Body of pancreas (tissue), 4 donors: ENCODE measurements at regions not wholly inside any gene's neighbourhood (a gene's known extent, or its start where the extent isn't known, plus 50 kb on each side); places are given as distances from the start of the nearest gene placed in this dataset.

Experiments
- POLR2A ChIP-seq, 3 donors: fragments of 450-650 bp; IDR thresholded peaks; one replicate each; pipeline ENCODE4 v1.6.1; 2016; ENCODE audit warnings: antibody characterized with exemption in 3 of 3, mild to moderate bottlenecking in 2 of 3
- TF ChIP-seq, protein P1 (sequence below), 7 experiments: fragments of 450-650 bp in 4 of 7; fragments of 200-600 bp in 3 of 7; sonication (generic) in 3 of 7; IDR thresholded peaks; one replicate each; pipeline ENCODE4 v1.5.1; 2016 to 2019; ENCODE audit warnings: antibody characterized with exemption in 7 of 7

DNA sequence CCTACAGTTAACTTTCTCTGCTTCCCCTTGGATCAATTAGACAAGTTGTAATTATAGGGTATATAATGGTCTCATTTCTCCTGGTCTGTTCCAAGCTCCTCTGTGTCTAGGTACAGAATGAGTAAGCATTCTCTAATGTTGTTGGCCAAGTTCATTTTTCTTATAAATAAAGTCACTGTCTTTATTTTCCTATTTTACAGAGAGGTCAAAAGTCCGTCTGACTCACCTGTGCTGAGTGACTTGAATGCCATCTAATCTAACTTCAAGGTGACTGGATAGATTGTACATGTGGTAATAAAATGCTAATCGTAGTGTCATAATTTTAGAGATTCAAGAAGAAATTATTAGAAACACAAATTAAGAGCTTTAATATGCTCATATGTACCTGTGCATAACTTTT, 500.2 kb downstream of the PDCD6IP start:
- TF ChIP-seq, protein P1, sequence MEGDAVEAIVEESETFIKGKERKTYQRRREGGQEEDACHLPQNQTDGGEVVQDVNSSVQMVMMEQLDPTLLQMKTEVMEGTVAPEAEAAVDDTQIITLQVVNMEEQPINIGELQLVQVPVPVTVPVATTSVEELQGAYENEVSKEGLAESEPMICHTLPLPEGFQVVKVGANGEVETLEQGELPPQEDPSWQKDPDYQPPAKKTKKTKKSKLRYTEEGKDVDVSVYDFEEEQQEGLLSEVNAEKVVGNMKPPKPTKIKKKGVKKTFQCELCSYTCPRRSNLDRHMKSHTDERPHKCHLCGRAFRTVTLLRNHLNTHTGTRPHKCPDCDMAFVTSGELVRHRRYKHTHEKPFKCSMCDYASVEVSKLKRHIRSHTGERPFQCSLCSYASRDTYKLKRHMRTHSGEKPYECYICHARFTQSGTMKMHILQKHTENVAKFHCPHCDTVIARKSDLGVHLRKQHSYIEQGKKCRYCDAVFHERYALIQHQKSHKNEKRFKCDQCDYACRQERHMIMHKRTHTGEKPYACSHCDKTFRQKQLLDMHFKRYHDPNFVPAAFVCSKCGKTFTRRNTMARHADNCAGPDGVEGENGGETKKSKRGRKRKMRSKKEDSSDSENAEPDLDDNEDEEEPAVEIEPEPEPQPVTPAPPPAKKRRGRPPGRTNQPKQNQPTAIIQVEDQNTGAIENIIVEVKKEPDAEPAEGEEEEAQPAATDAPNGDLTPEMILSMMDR (IDR thresholded peaks at IDR 0.05): no peak
- no peak for TF ChIP-seq POLR2A (IDR thresholded peaks at IDR 0.05)
